DND-41 (cell line): ENCODE measurements at regions not wholly inside any gene's neighbourhood (a gene's known extent, or its start where the extent isn't known, plus 50 kb on each side); places are given as distances from the start of the nearest gene placed in this dataset.

Experiments
- ATAC-seq: fragments of 200-7000 bp; cut with Tn5 transposase; 3 replicates; pipeline ENCODE4 v1.9.1; 2021; ENCODE audit warnings: low read depth; ENCODE audit not compliant: insufficient read depth
- DNase-seq: peaks from one replicate; pipeline ENCODE4 v3.0.0-alpha.2; 2020
- H2AFZ ChIP-seq: 2 replicates; pipeline ENCODE4 v1.6.0; 2012; ENCODE audit warnings: low read depth, low read length
- H3K27ac ChIP-seq: 2 replicates; pipeline ENCODE4 v1.5.1; 2012; ENCODE audit warnings: low read length, inconsistent platforms
- H3K27me3 ChIP-seq: fragments of 200-600 bp; sonication (generic); 2 replicates; pipeline ENCODE4 v1.6.0; 2012; ENCODE audit warnings: low read length, mild to moderate bottlenecking, inconsistent platforms; ENCODE audit not compliant: insufficient read depth, poor library complexity
- H3K36me3 ChIP-seq: 2 replicates; pipeline ENCODE4 v1.5.1; 2012; ENCODE audit warnings: low read length, inconsistent platforms; ENCODE audit not compliant: insufficient read depth
- H3K4me1 ChIP-seq: 2 replicates; pipeline ENCODE4 v1.5.1; 2012; ENCODE audit warnings: mild to moderate bottlenecking, low read length; ENCODE audit not compliant: insufficient read depth
- H3K4me2 ChIP-seq: 2 replicates; pipeline ENCODE4 v1.6.0; 2012; ENCODE audit warnings: mild to moderate bottlenecking, moderate library complexity, low read length, inconsistent platforms; ENCODE audit not compliant: insufficient read depth
- H3K4me3 ChIP-seq, 2 experiments: fragments of 200-600 bp in 1 of 2; shearing (Covaris generic) in 1 of 2; 2 replicates each; pipeline ENCODE4 v1.5.1; 2012 to 2016; ENCODE audit warnings: inconsistent platforms in 2 of 2, low read length in 2 of 2, mild to moderate bottlenecking in 2 of 2, low read depth in 1 of 2, moderate library complexity in 1 of 2
- H3K79me2 ChIP-seq: 2 replicates; pipeline ENCODE4 v1.6.0; 2012; ENCODE audit warnings: low read length, inconsistent platforms; ENCODE audit not compliant: insufficient read depth
- H3K9ac ChIP-seq: 2 replicates; pipeline ENCODE4 v1.6.0; 2012; ENCODE audit warnings: low read depth, mild to moderate bottlenecking, inconsistent platforms, low read length, moderate library complexity
- H3K9me3 ChIP-seq: 2 replicates; pipeline ENCODE4 v1.5.1; 2012; ENCODE audit warnings: low read length, moderate library complexity, mild to moderate bottlenecking, inconsistent platforms; ENCODE audit not compliant: insufficient read depth, severe bottlenecking
- H4K20me1 ChIP-seq: 2 replicates; pipeline ENCODE4 v1.6.0; 2012; ENCODE audit warnings: low read length; ENCODE audit not compliant: insufficient read depth
- CTCF ChIP-seq: IDR thresholded peaks from 2 replicates; pipeline ENCODE4 v1.5.1; 2012; ENCODE audit warnings: borderline replicate concordance, low read length, moderate library complexity, mild to moderate bottlenecking; ENCODE audit not compliant: poor library complexity, severe bottlenecking; ENCODE audit errors: extremely low read depth
- EZH2 ChIP-seq: IDR thresholded peaks from 3 replicates; pipeline ENCODE4 v1.6.1; 2012; ENCODE audit warnings: borderline replicate concordance, low read depth, mild to moderate bottlenecking, moderate library complexity, low read length, inconsistent platforms; ENCODE audit not compliant: severe bottlenecking

GRCh38 chr6:121590916-121591315, 155.5 kb downstream of the GJA1 start:
- no peak overlapping the region for H3K27ac ChIP-seq
- H2AFZ ChIP-seq = no peak overlapping the region
- H4K20me1 ChIP-seq = no peaks in the 10 kb centered on the region
- H3K36me3 ChIP-seq = no peaks in the 10 kb centered on the region
- H3K4me3 ChIP-seq = no peak overlapping the region
- H3K9ac ChIP-seq = no peak overlapping the region
- no peaks in the 10 kb centered on the region for H3K4me1 ChIP-seq
- H3K27me3 ChIP-seq = no peaks in the 10 kb centered on the region
- no peaks in the 10 kb centered on the region for H3K79me2 ChIP-seq
- ATAC-seq (no peak), DNase-seq (no peak)
- no peaks in the 10 kb centered on the region for H3K9me3 ChIP-seq
- no peak overlapping the region for H3K4me2 ChIP-seq
- TF ChIP-seq CTCF (no peak), EZH2 (no peak)

- H4K20me1 ChIP-seq = no peaks in the 10 kb centered on the region
- no peak for DNase-seq
- H3K9me3 ChIP-seq = no peaks in the 10 kb centered on the region
- no peaks in the 10 kb centered on the region for H3K36me3 ChIP-seq
- no peak overlapping the region for H3K4me3 ChIP-seq
- TF ChIP-seq CTCF = no peak
- no peak for TF ChIP-seq EZH2
- H2AFZ ChIP-seq = no peak overlapping the region
- H3K27me3 ChIP-seq = no peaks in the 10 kb centered on the region
- H3K4me2 ChIP-seq = no peak overlapping the region
- no peak for ATAC-seq
- H3K9ac ChIP-seq = no peak overlapping the region
- H3K4me1 ChIP-seq = no peaks in the 10 kb centered on the region
- no peak overlapping the region for H3K27ac ChIP-seq
- no peaks in the 10 kb centered on the region for H3K79me2 ChIP-seq
Observed at GRCh38 chr6:121592261-121592935, 157.0 kb downstream of the GJA1 start.

- no peak for TF ChIP-seq CTCF
- no peak for TF ChIP-seq EZH2
- DNase-seq (no peak), ATAC-seq (no peak)
- Histone ChIP-seq H3K79me2 (no peaks in the 10 kb centered on the region), H3K4me3 (no peak overlapping the region), H3K4me2 (no peak overlapping the region), H3K9me3 (no peaks in the 10 kb centered on the region), H3K4me1 (no peaks in the 10 kb centered on the region), H3K27ac (no peak overlapping the region), H3K36me3 (no peaks in the 10 kb centered on the region), H2AFZ (no peak overlapping the region), H4K20me1 (no peaks in the 10 kb centered on the region), H3K9ac (no peak overlapping the region), H3K27me3 (no peaks in the 10 kb centered on the region)
Observed at GRCh38 chr6:121593011-121593641, 157.7 kb downstream of the GJA1 start.
